HepG2 (cell line): ENCODE measurements at regions not wholly inside any gene's neighbourhood (a gene's known extent, or its start where the extent isn't known, plus 50 kb on each side); places are given as distances from the start of the nearest gene placed in this dataset.

Source experiments
- ATAC-seq: fragments of 200-7000 bp; cut with Tn5 transposase; 3 replicates; pipeline ENCODE4 v1.9.1; 2020; ENCODE audit warnings: mild to moderate bottlenecking, moderate library complexity
- BruUV-seq: library from RNA; stranded (reverse); fragments of 400-500 nt; replicated peaks from 2 replicates; lab custom pipeline; 2021; lab: Mats Ljungman, UMichigan
- CTCF ChIA-PET: fragments of 300-600 bp; formaldehyde crosslinking; extraction: SDS; loops from one replicate; lab custom pipeline; 2021; ENCODE audit warnings: low total read pairs, inconsistent platforms, low intra/inter-chr PET ratio; lab: Yijun Ruan, JAX
- POLR2A ChIA-PET: fragments of 350-600 bp; sonication (Branson Sonifier 250); formaldehyde crosslinking; loops from one replicate; lab custom pipeline; 2020; ENCODE audit warnings: antibody characterized with exemption, inconsistent platforms; lab: Yijun Ruan, JAX
- DNase-seq: peaks from one replicate; pipeline ENCODE4 v3.0.0-alpha.2; 2015; ENCODE audit warnings: low spot score
- FAIRE-seq: peaks from 3 replicates; lab custom pipeline; 2011; peaks lifted over from hg19 to GRCh38; lab: Jason Lieb, UNC
- H2AFZ ChIP-seq: one replicate; pipeline ENCODE4 v1.6.1; 2011; ENCODE audit warnings: low read length, inconsistent platforms
- H3K27ac ChIP-seq: fragments of 300-600 bp; 3 replicates; pipeline ENCODE4 v1.8.0; 2011; ENCODE audit warnings: mixed run types, mild to moderate bottlenecking, mixed read lengths, low read length, inconsistent platforms; ENCODE audit not compliant: insufficient read depth; ENCODE audit errors: extremely low read length
- H3K27me3 ChIP-seq, 2 experiments: fragments of 200-600 bp in 1 of 2; 2 replicates in 1 of 2; 3 replicates in 1 of 2; pipeline versions ENCODE4 v1.6.0 to v1.8.0; 2011; ENCODE audit warnings: low read length in 2 of 2, mild to moderate bottlenecking in 2 of 2, moderate library complexity in 2 of 2, inconsistent platforms in 1 of 2; ENCODE audit not compliant: insufficient read depth in 2 of 2, control insufficient read depth in 1 of 2
- H3K36me3 ChIP-seq, 2 experiments: fragments of 200-600 bp in 1 of 2; replicated peaks in 1 of 2; 2 replicates in 1 of 2; 3 replicates in 1 of 2; pipeline versions ENCODE4 v1.5.1 to v1.8.0; 2011; ENCODE audit warnings: low read length in 2 of 2, inconsistent platforms in 1 of 2; ENCODE audit not compliant: insufficient read depth in 2 of 2, control insufficient read depth in 1 of 2
- H3K4me1 ChIP-seq: 2 replicates; pipeline ENCODE4 v1.5.1; 2012; ENCODE audit warnings: low read length, inconsistent platforms; ENCODE audit not compliant: insufficient read depth
- H3K4me2 ChIP-seq: 2 replicates; pipeline ENCODE4 v1.6.0; 2011; ENCODE audit warnings: low read depth, low read length, inconsistent platforms
- H3K4me3 ChIP-seq, 3 experiments: fragments of 200-600 bp in 1 of 3; sonication (generic), shearing (Covaris generic) in 1 of 3; replicated peaks in 1 of 3; 2 replicates each; pipeline ENCODE4 v1.5.1; 2011 to 2016; ENCODE audit warnings: low read length in 3 of 3, inconsistent platforms in 2 of 3, low read depth in 2 of 3, mild to moderate bottlenecking in 2 of 3, control low read depth in 1 of 3, mixed read lengths in 1 of 3; ENCODE audit not compliant: insufficient read depth in 1 of 3
- H3K79me2 ChIP-seq: one replicate; pipeline ENCODE4 v1.6.1; 2011; ENCODE audit warnings: low read length, inconsistent platforms; ENCODE audit not compliant: insufficient read depth
- H3K9ac ChIP-seq: 2 replicates; pipeline ENCODE4 v1.6.0; 2011; ENCODE audit warnings: mild to moderate bottlenecking, low read depth, low read length, inconsistent platforms; ENCODE audit not compliant: insufficient read depth
- H3K9me3 ChIP-seq: 2 replicates; pipeline ENCODE4 v1.5.1; 2012; ENCODE audit warnings: mild to moderate bottlenecking, low read length
- H4K20me1 ChIP-seq: 2 replicates; pipeline ENCODE4 v1.6.0; 2011; ENCODE audit warnings: inconsistent platforms, mild to moderate bottlenecking, low read length, moderate library complexity; ENCODE audit not compliant: insufficient read depth
- ATF7-NPFF ChIP-seq: sonication (generic); formaldehyde crosslinking; IDR thresholded peaks from 2 replicates; pipeline ENCODE4 v1.8.1; 2023; ENCODE audit warnings: mild to moderate bottlenecking, low read depth, missing genetic modification reagents, moderate library complexity
- E2F1 ChIP-seq: sonication (generic); formaldehyde crosslinking; IDR thresholded peaks from 2 replicates; pipeline ENCODE4 v1.5.0; 2020; ENCODE audit warnings: missing genetic modification reagents
- IRX3 ChIP-seq: sonication (generic); formaldehyde crosslinking; IDR thresholded peaks from 2 replicates; pipeline ENCODE4 v1.8.1; 2023; ENCODE audit warnings: mild to moderate bottlenecking, low read depth, missing genetic modification reagents, borderline replicate concordance
- ZNF20 ChIP-seq: sonication (generic); formaldehyde crosslinking; IDR thresholded peaks from 2 replicates; pipeline ENCODE4 v1.4.0; 2020; ENCODE audit warnings: mild to moderate bottlenecking, moderate library complexity, missing genetic modification reagents
- ZNF235 ChIP-seq: sonication (generic); formaldehyde crosslinking; IDR thresholded peaks from 2 replicates; pipeline ENCODE4 v1.8.1; 2023; ENCODE audit warnings: mild to moderate bottlenecking, missing genetic modification reagents, borderline replicate concordance
- ZNF629 ChIP-seq: sonication (generic); formaldehyde crosslinking; conservative IDR thresholded peaks from 2 replicates; pipeline ENCODE4 v1.5.0; 2020; ENCODE audit warnings: missing genetic modification reagents
- ZNF720 ChIP-seq: sonication (generic); formaldehyde crosslinking; IDR thresholded peaks from 2 replicates; pipeline ENCODE4 v1.4.0; 2020; ENCODE audit warnings: missing genetic modification reagents
- WGBS: methylation state at CpG from one replicate; pipeline ENCODE4 v1.1.6; 2017; ENCODE audit warnings: low lambda C conversion rate; 5-methylcytosine and 5-hydroxymethylcytosine counted together
- in situ Hi-C: cut with HindIII; loops from 2 replicates; pipeline ENCODE4 v1.10.0; 2017; ENCODE audit warnings: low pct_unique_long_range_greater_than_20kb; ENCODE audit not compliant: extremely low pct_ligation_motif_present
- intact Hi-C: fragments of 100-400 bp; cut with micrococcal nuclease; formaldehyde crosslinking; loops from one replicate; pipeline ENCODE4 v1.10.0; 2022; ENCODE audit not compliant: unreplicated experiment
- TF ChIP-seq, protein P1 (sequence below): fragments of 450-650 bp; IDR thresholded peaks from 2 replicates; pipeline ENCODE4 v1.6.1; 2017

DNA sequence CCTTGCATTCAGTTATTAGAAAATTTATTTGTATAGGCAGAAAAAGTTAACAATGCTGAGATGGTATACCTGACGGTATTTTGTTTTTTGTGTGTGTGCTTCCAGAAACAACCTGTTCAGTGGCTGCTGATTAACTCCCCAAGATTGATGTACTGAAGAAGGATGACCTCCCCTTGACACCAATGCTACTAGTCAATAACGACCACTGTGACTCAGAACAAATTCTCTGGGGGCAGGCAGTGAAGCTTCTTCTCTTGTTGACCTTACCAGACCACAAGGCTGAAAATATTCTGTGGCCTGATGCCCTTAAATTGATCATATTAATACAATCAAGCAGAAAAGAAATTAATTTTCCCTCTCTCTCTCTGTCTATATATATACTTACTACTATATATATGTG lies 1182.9 kb upstream of the CRIM1 start:
- BruUV-seq: no TSS peak
- in situ Hi-C loops (no loop called here), intact Hi-C loops (no loop called here)
- H3K4me3 ChIP-seq: no peak overlapping the region
- no peaks in the 10 kb centered on the region for H3K4me1 ChIP-seq
- WGBS: 3% methylated on average over 2 of the region's 2 CpGs
- no peak overlapping the region for H3K27ac ChIP-seq
- no peak for TF ChIP-seq ZNF629 (CRISPR knock-in tag)
- no peak for TF ChIP-seq ATF7-NPFF (CRISPR knock-in tag)
- TF ChIP-seq IRX3 (CRISPR knock-in tag): no peak
- no peak for TF ChIP-seq ZNF235 (CRISPR knock-in tag)
- TF ChIP-seq, protein P1, sequence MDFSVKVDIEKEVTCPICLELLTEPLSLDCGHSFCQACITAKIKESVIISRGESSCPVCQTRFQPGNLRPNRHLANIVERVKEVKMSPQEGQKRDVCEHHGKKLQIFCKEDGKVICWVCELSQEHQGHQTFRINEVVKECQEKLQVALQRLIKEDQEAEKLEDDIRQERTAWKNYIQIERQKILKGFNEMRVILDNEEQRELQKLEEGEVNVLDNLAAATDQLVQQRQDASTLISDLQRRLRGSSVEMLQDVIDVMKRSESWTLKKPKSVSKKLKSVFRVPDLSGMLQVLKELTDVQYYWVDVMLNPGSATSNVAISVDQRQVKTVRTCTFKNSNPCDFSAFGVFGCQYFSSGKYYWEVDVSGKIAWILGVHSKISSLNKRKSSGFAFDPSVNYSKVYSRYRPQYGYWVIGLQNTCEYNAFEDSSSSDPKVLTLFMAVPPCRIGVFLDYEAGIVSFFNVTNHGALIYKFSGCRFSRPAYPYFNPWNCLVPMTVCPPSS: no peak
- no peak for TF ChIP-seq ZNF720
- no peak for TF ChIP-seq ZNF20 (CRISPR knock-in tag)
- no peak for TF ChIP-seq E2F1
- no peak overlapping the region for H3K4me2 ChIP-seq
- POLR2A ChIA-PET: no interaction called here
- H2AFZ ChIP-seq: no peak overlapping the region
- no peaks in the 10 kb centered on the region for H3K36me3 ChIP-seq
- no peaks in the 10 kb centered on the region for H4K20me1 ChIP-seq
- no peaks in the 10 kb centered on the region for H3K27me3 ChIP-seq
- H3K79me2 ChIP-seq: no peaks in the 10 kb centered on the region
- FAIRE-seq (no peak), DNase-seq (no peak), ATAC-seq (no peak)
- CTCF ChIA-PET: no interaction called here
- no peak overlapping the region for H3K9ac ChIP-seq
- no peaks in the 10 kb centered on the region for H3K9me3 ChIP-seq
